Fibroblast of upper back skin (primary cell): ENCODE measurements at regions not wholly inside any gene's neighbourhood (a gene's known extent, or its start where the extent isn't known, plus 50 kb on each side); places are given as distances from the start of the nearest gene placed in this dataset.
A peak's percentile ranks its signal among the peaks of the same experiment; 100 is the strongest.
"Not testable (repeated sequence)": the region's sequence is repeated elsewhere in the genome, so short reads cannot be mapped to it uniquely, and the experiment has no call there.

Experiments used
- DNase-seq: peaks from one replicate; pipeline ENCODE4 v3.0.0-alpha.2; 2013

GRCh38 chr14:43532825-43533416, 974.2 kb downstream of the FSCB start:
- no peak for DNase-seq

- DNase-seq: no peak
Measured at GRCh38 chr14:43528321-43528720, 978.8 kb downstream of the FSCB start.

GRCh38 chr14:43525658-43526057, 981.4 kb downstream of the FSCB start:
- no peak for DNase-seq

- DNase-seq: no peak
Measured at GRCh38 chr14:43522901-43523300, 984.2 kb downstream of the FSCB start.

- no peak for DNase-seq
Measured at GRCh38 chr14:43522191-43522590, 984.9 kb downstream of the FSCB start.

GRCh38 chr14:43503508-43503907, 1003.6 kb downstream of the FSCB start:
- peak; percentile 0 for DNase-seq

- not testable (repeated sequence) for DNase-seq
Measured at GRCh38 chr14:43492359-43492758, 1014.7 kb downstream of the FSCB start.

- DNase-seq: no peak
Measured at GRCh38 chr14:43483415-43483814, 1023.7 kb downstream of the FSCB start.

GRCh38 chr14:43481864-43482263, 1025.2 kb downstream of the FSCB start:
- no peak for DNase-seq

- no peak for DNase-seq
Measured at GRCh38 chr14:43480976-43481375, 1026.1 kb downstream of the FSCB start.

GRCh38 chr14:43479596-43480195, 1027.4 kb downstream of the FSCB start:
- no peak for DNase-seq

- DNase-seq: no peak
Measured at GRCh38 chr14:43476822-43477221, 1030.3 kb downstream of the FSCB start.

GRCh38 chr14:43475757-43476156, 1031.3 kb downstream of the FSCB start:
- no peak for DNase-seq

- DNase-seq: no peak
Measured at GRCh38 chr14:43471595-43471994, 1035.5 kb downstream of the FSCB start.

GRCh38 chr14:43464968-43465367, 1042.1 kb downstream of the FSCB start:
- no peak for DNase-seq

GRCh38 chr14:43449291-43449690, 1057.8 kb downstream of the FSCB start:
- DNase-seq: no peak

- no peak for DNase-seq
Measured at GRCh38 chr14:43438056-43438455, 1069.0 kb downstream of the FSCB start.

GRCh38 chr14:43418324-43418723, 1088.8 kb downstream of the FSCB start:
- no peak for DNase-seq

- no peak for DNase-seq
Measured at GRCh38 chr14:43413084-43413483, 1094.0 kb downstream of the FSCB start.

GRCh38 chr14:43411841-43412240, 1095.2 kb downstream of the FSCB start:
- no peak for DNase-seq

- DNase-seq: no peak
Measured at GRCh38 chr14:43410631-43411030, 1096.5 kb downstream of the FSCB start.

- no peak for DNase-seq
Measured at GRCh38 chr14:43408472-43408871, 1098.6 kb downstream of the FSCB start.

- no peak for DNase-seq
Measured at GRCh38 chr14:43407706-43408105, 1099.4 kb downstream of the FSCB start.

GRCh38 chr14:43406931-43407330, 1100.2 kb downstream of the FSCB start:
- no peak for DNase-seq

GRCh38 chr14:43399289-43399688, 1107.8 kb downstream of the FSCB start:
- no peak for DNase-seq
